ENCODE measurements at regions not wholly inside any gene's neighbourhood (a gene's known extent, or its start where the extent isn't known, plus 50 kb on each side); places are given as distances from the start of the nearest gene placed in this dataset.

DNA sequence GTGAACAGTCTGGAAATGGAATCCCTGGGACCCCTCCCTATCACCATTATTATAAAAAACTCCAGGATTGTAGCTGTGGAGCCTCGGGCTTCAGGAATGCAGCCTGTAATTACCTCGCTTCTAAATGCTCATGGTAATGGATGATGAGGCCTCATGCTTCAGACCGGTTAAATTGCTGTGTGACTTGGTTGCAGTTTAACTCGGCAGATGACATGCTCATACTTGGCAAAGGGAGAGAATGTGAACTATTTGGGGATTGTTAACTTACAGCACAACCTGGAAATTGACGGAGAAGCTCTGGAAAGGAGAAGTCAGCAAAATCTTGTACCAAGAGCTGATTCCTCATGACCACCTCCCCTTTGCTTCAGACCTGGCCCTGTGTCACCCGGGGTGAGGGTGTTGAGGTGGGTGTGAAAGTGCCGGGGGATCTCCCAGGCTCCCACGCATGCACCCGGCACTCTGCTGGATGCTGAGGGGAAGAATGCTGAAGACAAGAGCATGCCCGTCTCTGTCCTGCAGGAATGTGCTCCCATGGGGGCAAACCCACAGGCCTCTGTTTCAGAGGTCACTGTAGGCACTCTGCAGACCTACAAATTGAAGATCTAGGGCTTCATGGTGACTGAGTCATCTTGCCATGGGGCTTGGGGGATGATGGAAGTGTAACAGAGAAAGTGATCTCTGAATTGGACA, 364.8 kb downstream of the RPS6KC1 start:
- DNase-seq (ENCODE audit: extremely low spot score, unreplicated experiment) = no peak
- Mint-ChIP-seq H3K9me3 (ENCODE audit: unreplicated experiment) (no peaks in the 10 kb centered on the region), H3K27ac (ENCODE audit: unreplicated experiment) (no peak overlapping the region), H3K4me1 (ENCODE audit: unreplicated experiment) (no peaks in the 10 kb centered on the region), H3K27me3 (ENCODE audit: unreplicated experiment) (no peaks in the 10 kb centered on the region), H3K36me3 (ENCODE audit: unreplicated experiment) (no peaks in the 10 kb centered on the region), H3K4me3 (ENCODE audit: unreplicated experiment) (no peak overlapping the region)
- TF ChIP-seq, protein P1, sequence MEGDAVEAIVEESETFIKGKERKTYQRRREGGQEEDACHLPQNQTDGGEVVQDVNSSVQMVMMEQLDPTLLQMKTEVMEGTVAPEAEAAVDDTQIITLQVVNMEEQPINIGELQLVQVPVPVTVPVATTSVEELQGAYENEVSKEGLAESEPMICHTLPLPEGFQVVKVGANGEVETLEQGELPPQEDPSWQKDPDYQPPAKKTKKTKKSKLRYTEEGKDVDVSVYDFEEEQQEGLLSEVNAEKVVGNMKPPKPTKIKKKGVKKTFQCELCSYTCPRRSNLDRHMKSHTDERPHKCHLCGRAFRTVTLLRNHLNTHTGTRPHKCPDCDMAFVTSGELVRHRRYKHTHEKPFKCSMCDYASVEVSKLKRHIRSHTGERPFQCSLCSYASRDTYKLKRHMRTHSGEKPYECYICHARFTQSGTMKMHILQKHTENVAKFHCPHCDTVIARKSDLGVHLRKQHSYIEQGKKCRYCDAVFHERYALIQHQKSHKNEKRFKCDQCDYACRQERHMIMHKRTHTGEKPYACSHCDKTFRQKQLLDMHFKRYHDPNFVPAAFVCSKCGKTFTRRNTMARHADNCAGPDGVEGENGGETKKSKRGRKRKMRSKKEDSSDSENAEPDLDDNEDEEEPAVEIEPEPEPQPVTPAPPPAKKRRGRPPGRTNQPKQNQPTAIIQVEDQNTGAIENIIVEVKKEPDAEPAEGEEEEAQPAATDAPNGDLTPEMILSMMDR (IDR thresholded peaks at IDR 0.05) = no peak

DNA sequence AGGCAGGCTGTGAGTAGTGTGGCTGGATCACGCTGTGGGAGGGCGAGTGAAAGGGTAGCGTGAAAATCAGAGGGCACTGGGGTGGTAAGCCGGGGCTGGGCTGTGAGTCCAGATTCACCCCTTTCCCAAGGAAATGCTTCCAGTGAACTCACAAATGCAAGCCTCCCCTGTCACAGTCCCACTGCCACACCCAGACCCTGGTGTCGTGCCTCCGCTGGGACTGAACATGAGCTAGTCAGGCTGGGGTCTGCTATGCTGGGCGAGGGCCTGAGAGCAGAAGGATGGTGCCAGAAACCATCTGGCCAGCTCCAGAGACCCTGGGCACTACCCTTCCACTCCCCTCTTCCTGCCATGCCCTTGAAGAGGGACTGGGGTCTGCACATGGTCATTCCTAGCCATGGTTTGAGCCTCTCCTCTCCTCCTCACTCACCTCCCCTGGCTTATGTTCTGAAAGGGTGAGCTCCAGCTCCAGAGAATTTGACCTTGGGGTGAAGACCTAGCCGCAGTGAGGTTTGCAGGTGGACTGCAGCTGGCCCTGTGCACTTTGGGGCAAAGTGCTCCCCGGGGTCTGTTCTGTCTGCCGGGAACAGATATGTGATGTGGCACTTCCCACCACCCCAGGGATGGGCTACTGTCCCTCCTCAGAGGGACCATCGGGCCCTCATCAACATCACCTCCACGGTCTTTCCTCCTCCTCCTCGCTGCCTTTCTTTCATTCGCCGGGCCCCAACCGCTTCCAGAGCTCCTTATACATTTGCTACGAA, 365.6 kb downstream of the RPS6KC1 start:
- no peaks in the 10 kb centered on the region for H3K36me3 Mint-ChIP-seq (ENCODE audit: unreplicated experiment)
- no peak overlapping the region for H3K4me3 Mint-ChIP-seq (ENCODE audit: unreplicated experiment)
- no peaks in the 10 kb centered on the region for H3K4me1 Mint-ChIP-seq (ENCODE audit: unreplicated experiment)
- no peak for DNase-seq (ENCODE audit: extremely low spot score, unreplicated experiment)
- no peak overlapping the region for H3K27ac Mint-ChIP-seq (ENCODE audit: unreplicated experiment)
- TF ChIP-seq, protein P1 (IDR thresholded peaks at IDR 0.05) = no peak
- H3K9me3 Mint-ChIP-seq (ENCODE audit: unreplicated experiment) = no peaks in the 10 kb centered on the region
- no peaks in the 10 kb centered on the region for H3K27me3 Mint-ChIP-seq (ENCODE audit: unreplicated experiment)

DNA sequence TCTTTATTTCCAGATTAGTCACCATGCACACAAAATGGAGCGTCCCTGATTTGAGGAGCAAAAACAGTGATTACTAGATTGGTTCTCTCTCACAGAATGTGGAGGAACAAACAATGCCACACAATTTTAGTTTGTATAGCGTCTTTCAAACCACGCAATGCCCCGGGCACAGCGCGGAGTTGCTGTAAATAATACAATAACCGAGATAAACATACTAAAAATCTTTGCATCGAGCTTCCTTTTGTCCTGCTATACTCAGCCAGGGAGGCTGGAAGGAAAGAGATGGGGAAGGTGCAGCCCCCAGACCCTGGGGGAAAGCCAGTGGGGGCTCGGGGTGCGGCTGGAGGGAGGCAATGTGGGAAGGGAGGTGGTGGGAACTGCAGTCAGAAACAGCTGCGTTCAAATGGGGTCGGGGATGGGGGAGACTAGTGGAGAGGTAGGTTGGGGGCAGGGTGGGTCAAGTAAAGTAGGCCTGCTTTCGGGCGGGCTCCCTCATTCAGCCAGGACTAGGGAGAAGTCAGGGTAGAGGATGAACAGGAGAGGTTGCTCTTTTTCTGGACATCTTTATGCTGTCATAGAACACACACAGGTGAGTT, 366.3 kb downstream of the RPS6KC1 start:
- no peaks in the 10 kb centered on the region for H3K27me3 Mint-ChIP-seq (ENCODE audit: unreplicated experiment)
- no peak overlapping the region for H3K27ac Mint-ChIP-seq (ENCODE audit: unreplicated experiment)
- no peak overlapping the region for H3K4me3 Mint-ChIP-seq (ENCODE audit: unreplicated experiment)
- TF ChIP-seq, protein P1 (IDR thresholded peaks at IDR 0.05) = no peak
- H3K36me3 Mint-ChIP-seq (ENCODE audit: unreplicated experiment) = no peaks in the 10 kb centered on the region
- DNase-seq (ENCODE audit: extremely low spot score, unreplicated experiment) = no peak
- no peaks in the 10 kb centered on the region for H3K9me3 Mint-ChIP-seq (ENCODE audit: unreplicated experiment)
- no peaks in the 10 kb centered on the region for H3K4me1 Mint-ChIP-seq (ENCODE audit: unreplicated experiment)

DNA sequence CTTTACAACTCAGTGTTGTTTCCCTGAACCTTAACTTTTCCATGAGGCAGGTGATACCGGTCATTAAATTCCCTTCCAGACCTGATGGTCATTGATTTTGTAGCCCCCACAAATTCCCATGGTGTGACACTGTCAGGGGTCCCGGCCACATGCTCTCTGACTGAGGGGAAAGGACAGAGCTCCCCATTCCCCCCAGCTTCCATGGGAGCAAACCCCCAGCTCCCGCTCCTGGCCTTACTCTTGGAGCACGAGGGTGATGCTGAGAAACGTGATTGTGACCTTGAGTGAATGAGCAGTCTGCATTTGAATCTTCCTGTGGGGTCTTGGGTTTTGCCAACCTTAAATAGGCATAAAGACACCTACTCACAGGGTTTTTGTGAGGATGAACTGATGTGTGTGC, 366.8 kb downstream of the RPS6KC1 start:
- TF ChIP-seq, protein P1 (IDR thresholded peaks at IDR 0.05) = no peak
- Mint-ChIP-seq H3K4me1 (ENCODE audit: unreplicated experiment) (no peaks in the 10 kb centered on the region), H3K36me3 (ENCODE audit: unreplicated experiment) (no peaks in the 10 kb centered on the region), H3K27ac (ENCODE audit: unreplicated experiment) (no peak overlapping the region), H3K4me3 (ENCODE audit: unreplicated experiment) (no peak overlapping the region), H3K9me3 (ENCODE audit: unreplicated experiment) (no peaks in the 10 kb centered on the region), H3K27me3 (ENCODE audit: unreplicated experiment) (no peaks in the 10 kb centered on the region)
- no peak for DNase-seq (ENCODE audit: extremely low spot score, unreplicated experiment)

All from osteocyte (in vitro differentiated cells).